ENCODE measurements at regions not wholly inside any gene's neighbourhood (a gene's known extent, or its start where the extent isn't known, plus 50 kb on each side); places are given as distances from the start of the nearest gene placed in this dataset.

DNA sequence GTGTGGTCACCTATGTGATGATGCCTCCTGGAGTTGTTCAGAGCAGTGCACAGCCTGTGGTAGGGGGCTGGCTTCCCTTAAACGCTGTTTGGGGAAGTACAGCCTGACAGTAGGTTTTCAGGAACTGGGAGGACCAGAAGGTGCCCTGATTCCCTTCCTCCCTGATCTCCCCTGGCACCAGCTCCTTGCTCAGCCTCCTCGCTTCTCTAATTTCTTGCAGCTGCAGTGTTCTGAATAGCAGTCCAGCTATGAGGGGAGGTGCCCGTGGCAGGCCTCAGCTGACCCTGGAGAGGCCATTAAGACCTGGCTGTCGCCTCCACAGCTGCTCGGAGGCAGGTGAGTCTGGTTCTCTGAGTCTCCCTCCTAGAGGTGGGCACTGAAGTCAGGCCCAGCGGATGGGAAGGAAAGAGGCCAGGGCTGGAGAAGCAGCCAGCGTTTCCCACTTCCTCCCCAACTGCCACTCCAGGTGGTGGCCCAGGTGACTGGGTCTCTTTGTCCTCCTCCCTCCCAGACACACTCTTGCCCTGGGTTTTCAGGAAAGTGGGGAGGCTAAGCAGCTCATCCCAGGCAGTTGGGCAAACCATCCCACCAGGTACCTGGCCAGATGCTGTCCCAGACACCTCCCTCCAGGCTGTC lies 52.0 kb upstream of the RPL11 start:
- peak in 2 of 3 donors; percentile 53 to 74 for DNase-seq
- intact Hi-C loops (cut with DNase I), result loop anchor here in 1 of 4 donors (2.0 to 5.0 kb wide), 2 partner anchors 95 to 142 kb away; no protein-coding TSS in a partner anchor
- H3K27ac ChIP-seq (ENCODE audit: low read length), result no peak overlapping the region
- no peak overlapping the region for H3K4me3 ChIP-seq (ENCODE audit: low read length)
- ATAC-seq, result no peak
- peaks cover under 1% of the 10 kb centered on the region for H3K4me1 ChIP-seq (ENCODE audit: control insufficient read depth, insufficient read depth, low read length)
- no peaks in the 10 kb centered on the region for H3K9me3 ChIP-seq (ENCODE audit: control insufficient read depth, low read length)
- 68% methylated on average over 7 of the region's 7 CpGs for WGBS
- no peaks in the 10 kb centered on the region for H3K27me3 ChIP-seq (ENCODE audit: control insufficient read depth, insufficient read depth)

DNA sequence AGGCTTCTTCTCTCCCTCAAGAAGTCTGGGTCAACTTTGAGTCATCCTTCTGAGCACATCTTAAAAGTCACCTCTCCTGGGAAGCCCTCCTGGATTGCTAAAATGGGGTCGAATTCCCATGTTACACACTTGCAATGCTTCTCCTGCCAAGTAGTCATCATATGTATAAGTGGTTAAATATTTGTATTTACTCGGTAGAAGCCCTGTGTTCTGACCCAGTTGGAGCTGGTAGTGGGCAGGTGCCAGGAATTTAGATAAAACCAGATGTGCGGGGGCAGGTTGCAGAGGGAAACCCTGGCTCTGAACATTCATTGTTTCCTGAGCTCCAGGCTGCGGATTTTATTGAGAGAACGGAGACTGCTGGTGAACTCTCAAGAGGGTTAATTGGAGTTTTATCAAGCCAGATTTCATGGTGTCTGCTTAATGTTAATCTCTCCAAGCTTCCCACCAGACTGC lies 52.8 kb upstream of the RPL11 start:
- 25% methylated on average over 5 of the region's 5 CpGs for WGBS
- DNase-seq (peak in 1 of 3 donors; percentile 61), ATAC-seq (no peak)
- Histone ChIP-seq H3K4me3 (ENCODE audit: low read length) (no peak overlapping the region), H3K27ac (ENCODE audit: low read length) (no peak overlapping the region), H3K9me3 (ENCODE audit: control insufficient read depth, low read length) (no peaks in the 10 kb centered on the region), H3K4me1 (ENCODE audit: control insufficient read depth, insufficient read depth, low read length) (peaks cover 3% of the 10 kb centered on the region), H3K27me3 (ENCODE audit: control insufficient read depth, insufficient read depth) (no peaks in the 10 kb centered on the region)
- intact Hi-C loops (cut with DNase I), result loop anchor here in 1 of 4 donors (2.0 to 5.0 kb wide), 2 partner anchors 94 to 142 kb away; no protein-coding TSS in a partner anchor

DNA sequence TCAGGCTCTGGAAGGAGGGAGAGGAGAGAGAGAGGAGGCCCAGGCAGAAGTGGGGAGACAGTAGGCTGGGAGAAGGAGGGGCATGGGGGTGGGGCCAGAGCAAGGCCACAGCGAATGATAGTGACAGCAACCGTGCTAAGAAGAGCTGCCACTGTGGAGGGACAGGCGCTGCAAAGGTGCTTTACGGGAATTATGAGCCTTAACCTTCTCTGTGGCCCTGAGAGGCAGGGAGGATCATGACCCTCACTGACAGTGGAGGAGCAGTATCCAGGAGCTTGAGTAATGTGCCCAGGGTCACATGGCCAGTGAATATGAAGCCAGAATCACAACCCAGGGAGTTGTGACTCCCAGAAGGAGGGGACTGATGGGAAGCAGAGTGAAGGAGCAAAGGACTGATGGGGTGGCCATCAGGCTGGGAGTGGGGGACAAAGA lies 53.4 kb upstream of the RPL11 start:
- H3K27me3 ChIP-seq (ENCODE audit: control insufficient read depth, insufficient read depth), result no peaks in the 10 kb centered on the region
- no peaks in the 10 kb centered on the region for H3K9me3 ChIP-seq (ENCODE audit: control insufficient read depth, low read length)
- intact Hi-C loops (cut with DNase I), result loop anchor here in 1 of 4 donors (2.0 to 5.0 kb wide), 2 partner anchors 93 to 141 kb away; no protein-coding TSS in a partner anchor
- 57% methylated on average over 4 of the region's 4 CpGs for WGBS
- H3K4me3 ChIP-seq (ENCODE audit: low read length), result no peak overlapping the region
- ATAC-seq (peak; percentile 27 to 64), DNase-seq (peak in 2 of 3 donors; percentile 36 to 75)
- peaks cover 3% of the 10 kb centered on the region for H3K4me1 ChIP-seq (ENCODE audit: control insufficient read depth, insufficient read depth, low read length)
- no peak overlapping the region for H3K27ac ChIP-seq (ENCODE audit: low read length)

DNA sequence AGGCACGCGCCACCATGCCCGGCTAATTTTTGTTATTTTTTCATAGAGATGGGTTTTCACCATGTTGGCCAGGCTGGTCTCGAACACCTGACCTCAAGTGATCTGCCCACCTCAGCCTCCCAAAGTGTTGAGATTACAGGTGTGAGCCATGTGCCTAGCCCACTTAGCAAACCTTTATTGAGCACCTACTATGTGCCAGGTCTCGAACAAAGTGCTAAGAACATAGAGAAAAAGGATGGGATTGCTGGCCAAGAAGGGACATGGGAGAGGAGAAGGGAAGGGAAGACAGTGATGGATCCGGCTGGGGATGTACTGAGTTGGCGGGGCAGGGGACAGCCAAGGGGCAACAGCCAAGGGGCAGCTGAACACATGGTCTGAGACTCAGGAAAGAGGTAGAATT lies 55.6 kb upstream of the RPL11 start:
- intact Hi-C loops (cut with DNase I), result loop anchor here in 3 of 4 donors (2.0 to 5.0 kb wide), 2 partner anchors 91 to 139 kb away; no protein-coding TSS in a partner anchor
- DNase-seq (no peak), ATAC-seq (no peak)
- Histone ChIP-seq H3K4me1 (ENCODE audit: control insufficient read depth, insufficient read depth, low read length) (peaks cover 3% of the 10 kb centered on the region), H3K27ac (ENCODE audit: low read length) (no peak overlapping the region), H3K9me3 (ENCODE audit: control insufficient read depth, low read length) (no peaks in the 10 kb centered on the region), H3K27me3 (ENCODE audit: control insufficient read depth, insufficient read depth) (no peaks in the 10 kb centered on the region), H3K4me3 (ENCODE audit: low read length) (no peak overlapping the region)
- 95% methylated on average over 7 of the region's 7 CpGs for WGBS

DNA sequence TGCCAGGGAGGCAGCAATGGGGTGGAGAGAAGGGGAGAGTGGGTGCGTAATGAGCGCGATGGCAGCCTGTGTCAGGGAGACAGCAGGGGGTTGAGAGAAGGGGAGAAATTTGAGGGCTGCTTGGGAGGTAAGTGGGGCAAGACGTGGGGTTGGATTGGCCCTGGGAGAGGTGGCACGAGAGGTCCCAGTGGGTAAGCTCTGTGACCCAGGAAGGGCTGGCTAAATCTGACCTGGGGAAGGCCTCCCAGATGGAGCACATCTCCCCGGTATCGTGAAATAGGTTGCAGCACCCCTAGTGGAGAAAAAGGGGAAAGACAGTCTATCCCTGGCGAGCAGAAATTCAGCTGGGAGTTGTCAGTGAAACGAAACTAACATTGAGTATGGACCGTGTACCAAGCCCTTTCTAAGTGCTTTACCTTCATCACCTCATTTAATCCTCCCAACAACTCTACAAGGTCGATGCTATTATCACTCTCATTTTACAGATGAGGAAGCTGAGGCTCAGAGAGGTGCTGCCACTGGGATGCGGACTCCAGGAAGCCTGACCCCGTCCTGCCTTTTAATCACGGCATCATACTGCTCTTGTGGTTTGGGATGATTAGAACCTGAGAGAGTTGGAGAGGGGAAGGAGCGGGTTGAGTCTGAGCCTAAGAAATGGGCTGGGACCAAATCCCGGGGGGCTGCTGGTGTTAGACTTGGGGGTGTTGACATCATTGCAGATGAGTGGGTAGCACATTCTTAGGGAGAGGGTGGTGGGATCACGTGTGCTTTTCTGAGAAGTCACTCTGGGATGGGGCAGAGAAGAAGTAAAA lies 56.6 kb upstream of the RPL11 start:
- Histone ChIP-seq H3K27me3 (ENCODE audit: control insufficient read depth, insufficient read depth) (no peaks in the 10 kb centered on the region), H3K4me3 (ENCODE audit: low read length) (peak overlapping the region; percentile 43), H3K27ac (ENCODE audit: low read length) (peak overlapping the region; percentile 88), H3K9me3 (ENCODE audit: control insufficient read depth, low read length) (no peaks in the 10 kb centered on the region), H3K4me1 (ENCODE audit: control insufficient read depth, insufficient read depth, low read length) (peaks cover 3% of the 10 kb centered on the region)
- peak; percentile 76 to 87 (median 82) for DNase-seq
- WGBS, result 23% methylated on average over 17 of the region's 17 CpGs
- peak; percentile 65 to 74 for ATAC-seq
- intact Hi-C loops (cut with DNase I), result loop anchor here in 1 of 4 donors (5.0 kb wide), 1 partner anchor 138 kb away; no protein-coding TSS in a partner anchor

DNA sequence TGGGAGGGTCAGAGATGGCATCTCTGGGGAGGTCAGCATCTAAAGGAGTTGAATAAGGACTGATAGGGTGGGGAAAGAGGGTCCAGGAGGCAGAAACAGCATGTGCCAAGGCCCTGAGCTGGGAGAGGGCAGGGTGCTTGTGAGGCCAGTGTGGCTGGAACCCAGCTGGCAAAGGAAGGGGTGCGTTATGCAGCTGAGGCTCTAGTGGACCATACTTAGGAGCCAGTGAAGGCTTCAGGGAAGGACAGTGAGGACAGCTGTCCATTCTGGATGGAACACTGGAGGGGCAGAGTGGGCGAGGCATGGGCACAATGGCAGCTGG lies 57.1 kb upstream of the RPL11 start:
- Histone ChIP-seq H3K27me3 (ENCODE audit: control insufficient read depth, insufficient read depth) (no peaks in the 10 kb centered on the region), H3K9me3 (ENCODE audit: control insufficient read depth, low read length) (no peaks in the 10 kb centered on the region), H3K4me1 (ENCODE audit: control insufficient read depth, insufficient read depth, low read length) (peaks cover 3% of the 10 kb centered on the region), H3K4me3 (ENCODE audit: low read length) (no peak overlapping the region), H3K27ac (ENCODE audit: low read length) (peak overlapping the region; percentile 63)
- WGBS, result 68% methylated on average over 2 of the region's 2 CpGs
- DNase-seq (peak in 2 of 3 donors; percentile 26 to 65), ATAC-seq (peak in 1 of 2 donors; percentile 11)
- intact Hi-C loops (cut with DNase I), result no loop called here

DNA sequence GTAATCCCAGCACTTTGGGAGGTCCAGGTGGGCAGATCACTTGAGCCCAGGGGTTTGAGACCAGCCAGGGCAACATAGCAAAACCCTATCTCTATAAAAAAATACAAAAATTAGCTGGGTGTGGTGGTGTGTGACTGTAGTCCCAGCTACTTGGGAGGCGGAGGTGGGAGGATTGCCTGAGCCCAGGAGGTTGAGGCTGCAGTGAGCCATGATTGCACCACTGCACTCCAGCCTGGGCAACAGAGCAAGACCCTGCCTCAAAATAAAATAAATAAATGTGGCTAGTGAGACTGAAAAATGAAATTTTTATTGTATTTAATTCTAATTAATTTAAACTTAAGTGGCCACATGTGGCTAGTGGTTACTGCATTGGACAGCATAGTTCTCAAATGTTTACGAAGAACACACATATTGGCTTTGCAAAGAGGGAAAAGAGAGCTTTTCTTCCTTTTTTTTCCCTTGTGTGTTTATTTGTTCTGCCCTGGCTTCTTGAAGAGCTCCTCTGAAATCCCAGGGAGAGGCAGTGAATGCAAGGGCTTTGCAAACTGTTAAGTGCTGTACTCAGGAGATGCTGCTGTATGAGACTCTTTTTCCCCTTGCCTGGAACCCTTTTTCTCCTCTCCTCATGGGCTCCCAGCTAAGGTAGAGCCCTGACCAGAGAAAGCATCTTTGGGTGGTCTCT lies 59.0 kb upstream of the RPL11 start:
- Histone ChIP-seq H3K4me3 (ENCODE audit: low read length) (no peak overlapping the region), H3K9me3 (ENCODE audit: control insufficient read depth, low read length) (no peaks in the 10 kb centered on the region), H3K27ac (ENCODE audit: low read length) (no peak overlapping the region), H3K4me1 (ENCODE audit: control insufficient read depth, insufficient read depth, low read length) (peaks cover 3% of the 10 kb centered on the region), H3K27me3 (ENCODE audit: control insufficient read depth, insufficient read depth) (no peaks in the 10 kb centered on the region)
- no peak for ATAC-seq
- WGBS, result 96% methylated on average over 2 of the region's 2 CpGs
- intact Hi-C loops (cut with DNase I), result no loop called here
- DNase-seq, result no peak

DNA sequence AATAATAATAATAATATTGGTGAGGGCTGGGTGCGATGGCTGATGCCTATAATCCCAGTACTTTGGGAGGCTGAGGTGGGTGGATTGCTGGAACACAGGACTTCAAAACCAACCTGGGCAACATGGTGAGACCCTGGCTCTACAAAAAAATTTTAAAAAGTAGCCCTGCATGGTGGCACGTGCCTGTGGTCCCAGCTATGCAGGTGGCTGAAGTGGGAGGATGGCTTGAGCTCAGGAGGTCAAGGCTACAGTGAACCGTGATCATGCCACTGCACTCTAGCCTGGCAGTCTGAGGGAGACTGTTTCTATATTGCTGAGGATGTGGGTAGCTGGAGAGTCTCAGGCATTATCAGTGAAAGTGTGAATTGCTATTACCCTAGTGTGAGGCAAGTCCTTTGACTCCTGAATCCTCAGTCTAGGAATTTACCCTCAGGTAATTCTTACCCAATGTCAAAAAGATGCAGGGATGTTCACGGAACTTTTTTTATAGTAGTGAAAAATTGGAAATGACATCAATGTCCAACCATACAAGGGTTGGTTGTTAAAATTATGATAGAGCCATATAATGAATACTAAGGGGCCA lies 61.8 kb upstream of the RPL11 start:
- Histone ChIP-seq H3K4me1 (ENCODE audit: control insufficient read depth, insufficient read depth, low read length) (peaks cover 3% of the 10 kb centered on the region), H3K27ac (ENCODE audit: low read length) (no peak overlapping the region), H3K4me3 (ENCODE audit: low read length) (no peak overlapping the region), H3K9me3 (ENCODE audit: control insufficient read depth, low read length) (no peaks in the 10 kb centered on the region), H3K27me3 (ENCODE audit: control insufficient read depth, insufficient read depth) (no peaks in the 10 kb centered on the region)
- no peak for ATAC-seq
- WGBS, result 83% methylated on average over 4 of the region's 4 CpGs
- intact Hi-C loops (cut with DNase I), result no loop called here
- DNase-seq, result no peak

DNA sequence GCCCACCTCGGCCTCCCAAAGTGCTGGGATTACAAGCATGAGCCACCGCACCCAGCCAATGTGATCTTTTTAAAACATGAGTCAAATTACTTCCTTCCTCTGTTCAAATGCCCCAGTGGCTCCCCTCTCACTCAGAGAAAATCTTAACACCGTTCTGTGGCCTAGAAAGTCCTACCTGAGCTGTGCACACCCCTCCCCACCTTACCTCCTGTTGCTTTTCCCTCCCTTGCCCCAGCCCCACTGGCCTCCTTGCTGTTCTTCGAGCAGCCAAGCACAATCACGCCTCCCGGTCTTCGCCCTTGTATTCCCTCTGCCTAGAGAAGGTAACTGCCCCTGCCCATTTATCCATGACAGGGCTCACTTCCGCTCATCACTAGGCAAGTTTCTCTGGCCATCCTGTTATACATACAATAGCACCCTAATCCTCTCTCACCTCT lies 62.6 kb upstream of the RPL11 start:
- Histone ChIP-seq H3K27ac (ENCODE audit: low read length) (no peak overlapping the region), H3K9me3 (ENCODE audit: control insufficient read depth, low read length) (no peaks in the 10 kb centered on the region), H3K4me3 (ENCODE audit: low read length) (no peak overlapping the region), H3K27me3 (ENCODE audit: control insufficient read depth, insufficient read depth) (no peaks in the 10 kb centered on the region), H3K4me1 (ENCODE audit: control insufficient read depth, insufficient read depth, low read length) (no peaks in the 10 kb centered on the region)
- DNase-seq (no peak), ATAC-seq (no peak)
- 75% methylated on average over 8 of the region's 8 CpGs for WGBS
- intact Hi-C loops (cut with DNase I), result no loop called here

DNA sequence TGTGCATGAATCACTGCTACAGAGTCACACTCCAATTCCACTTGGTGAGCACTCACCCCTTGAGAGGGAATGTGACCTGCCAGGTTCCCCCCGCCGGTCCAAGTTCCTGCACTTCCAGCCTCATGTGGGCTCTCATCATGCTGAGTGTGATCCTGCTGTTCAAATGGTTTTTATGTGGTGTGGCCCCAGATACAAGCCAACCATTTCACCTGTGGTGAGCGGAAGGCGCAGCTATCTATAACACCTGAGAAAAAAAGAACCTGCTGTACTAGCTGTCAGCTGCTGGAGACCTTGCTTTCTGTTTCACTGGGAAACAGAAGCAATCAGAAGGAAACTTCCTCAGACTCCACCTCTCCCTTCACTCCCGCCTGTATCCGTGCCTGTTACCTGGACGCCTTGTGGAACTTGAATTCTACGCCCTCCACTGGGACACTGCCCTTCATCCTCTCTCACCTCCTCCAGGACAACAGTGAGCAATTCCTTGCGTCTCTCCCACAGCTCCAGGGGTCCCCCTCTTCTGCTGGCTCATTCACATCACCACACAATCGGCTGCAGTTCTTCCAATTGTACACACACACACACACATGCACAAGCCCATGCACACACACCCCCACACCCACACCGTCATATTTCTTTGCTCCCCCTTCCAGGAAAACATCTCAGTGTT lies 64.4 kb upstream of the RPL11 start:
- no peak for DNase-seq
- Histone ChIP-seq H3K9me3 (ENCODE audit: control insufficient read depth, low read length) (no peaks in the 10 kb centered on the region), H3K27ac (ENCODE audit: low read length) (no peak overlapping the region), H3K4me1 (ENCODE audit: control insufficient read depth, insufficient read depth, low read length) (no peaks in the 10 kb centered on the region), H3K27me3 (ENCODE audit: control insufficient read depth, insufficient read depth) (no peaks in the 10 kb centered on the region), H3K4me3 (ENCODE audit: low read length) (no peak overlapping the region)
- intact Hi-C loops (cut with DNase I), result no loop called here
- no peak for ATAC-seq
- 69% methylated on average over 11 of the region's 11 CpGs for WGBS

Data from right cardiac atrium (tissue), 5 donors.